ENCODE measurements at regions not wholly inside any gene's neighbourhood (a gene's known extent, or its start where the extent isn't known, plus 50 kb on each side); places are given as distances from the start of the nearest gene placed in this dataset.

DNA sequence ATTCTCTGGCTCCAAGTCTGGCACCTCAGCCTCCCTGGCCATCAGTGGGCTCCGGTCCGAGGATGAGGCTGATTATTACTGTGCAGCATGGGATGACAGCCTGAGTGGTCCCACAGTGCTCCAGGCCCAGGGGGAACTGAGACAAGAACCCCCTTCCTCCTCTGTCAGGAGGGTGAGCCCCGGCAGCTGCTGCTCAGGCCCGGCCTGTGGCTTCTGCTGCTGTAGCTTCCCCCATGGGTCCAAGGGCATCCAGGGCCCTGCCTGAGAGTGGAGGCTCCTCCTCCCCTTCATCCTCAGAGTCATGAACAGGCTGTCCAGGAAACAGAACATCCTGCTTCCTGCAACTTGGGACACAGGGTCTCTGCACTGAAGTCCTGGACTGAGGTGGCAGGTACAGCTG lies 113.6 kb downstream of the VPREB1 start:
- Histone ChIP-seq H2AFZ (ENCODE audit: low read length) (no peak overlapping the region), H3K79me2 (ENCODE audit: control insufficient read depth in 1 of 2, insufficient read depth in 2 of 2, low read length in 2 of 2) (no peaks in the 10 kb centered on the region), H4K20me1 (replicated peaks in 1 of 2; ENCODE audit: control insufficient read depth in 1 of 2, insufficient read depth in 2 of 2, low read length in 2 of 2) (peaks cover 0 to 1% of the 10 kb centered on the region in 2 experiments), H3K4me2 (ENCODE audit: insufficient read depth in 1 of 2, low read depth in 2 of 2, low read length in 2 of 2) (no peak overlapping the region), H3K23me2 (ENCODE audit: low read depth, low read length) (no peaks in the 10 kb centered on the region), H2BK20ac (ENCODE audit: low read length) (no peak overlapping the region), H2BK15ac (ENCODE audit: low read length) (no peak overlapping the region), H3K56ac (replicated peaks; ENCODE audit: insufficient read length, low read depth, low read length) (no peak overlapping the region), H4K91ac (replicated peaks; ENCODE audit: insufficient read length, low read length) (no peak overlapping the region), H3K36me3 (ENCODE audit: control insufficient read depth in 2 of 4, insufficient read depth in 4 of 4, low read length in 3 of 4) (no peaks in the 10 kb centered on the region), H4K5ac (ENCODE audit: insufficient read length, low read depth, low read length) (no peak overlapping the region), H3K4me1 (replicated peaks in 1 of 4; ENCODE audit: control insufficient read depth in 3 of 4, insufficient read depth in 4 of 4, low read length in 3 of 4) (peaks cover 0 to 3% (median 0%) of the 10 kb centered on the region in 4 experiments; a peak in 2 of 7 replicates), H4K8ac (ENCODE audit: extremely low read depth, insufficient read depth, low read length) (no peak overlapping the region), H2BK5ac (ENCODE audit: low read depth, low read length) (no peak overlapping the region), H3K9me3 (ENCODE audit: insufficient read depth in 2 of 2, low read depth in 1 of 2, low read length in 1 of 2) (no peaks in the 10 kb centered on the region), H3K4ac (replicated peaks; ENCODE audit: insufficient read length, low read depth, low read length) (no peak overlapping the region), H3K14ac (ENCODE audit: insufficient read length) (no peak overlapping the region), H3K18ac (ENCODE audit: extremely low read depth, low read length) (no peak overlapping the region), H3K27ac (ENCODE audit: low read depth, low read length) (no peak overlapping the region), H2AK5ac (ENCODE audit: low read depth, low read length) (no peak overlapping the region), H3K23ac (ENCODE audit: insufficient read length) (no peak overlapping the region), H2BK120ac (replicated peaks; ENCODE audit: low read depth, low read length) (no peak overlapping the region), H3K27me3 (replicated peaks in 1 of 4; ENCODE audit: control insufficient read depth in 3 of 4, extremely low read depth in 1 of 4, insufficient read depth in 3 of 4, low read length in 3 of 4) (peaks cover 64 to 98% (median 88%) of the 10 kb centered on the region in 4 experiments), H3K79me1 (ENCODE audit: low read depth, low read length) (no peaks in the 10 kb centered on the region), H3K4me3 (ENCODE audit: extremely low read depth in 1 of 4, insufficient read depth in 2 of 4, low read depth in 3 of 4, low read length in 4 of 4) (no peak overlapping the region), H3K9ac (replicated peaks in 1 of 4; ENCODE audit: extremely low read depth in 1 of 4, low read depth in 3 of 4, low read length in 3 of 4) (no peak overlapping the region), H2BK12ac (ENCODE audit: low read depth, low read length) (no peak overlapping the region)
- DNase-seq (ENCODE audit: low read depth in 1 of 2, low spot score in 2 of 2) (no peak), FAIRE-seq (no peak)
- POLR2A ChIA-PET (ENCODE audit: partially characterized antibody) = no interaction called here
- 87% methylated on average over 4 of the region's 4 CpGs; no CpG with 5 or more reads in 1 of the 2 experiments for WGBS, 2 experiments (ENCODE audit: extremely low coverage in 1 of 2, insufficient coverage in 1 of 2, insufficient read length in 1 of 2, insufficient replicate concordance in 2 of 2, low coverage in 1 of 2, low lambda C conversion rate in 2 of 2, missing lambda C conversion rate in 1 of 2)
- CTCF ChIA-PET (ENCODE audit: partially characterized antibody) = interaction anchor here (0.7 to 3.2 kb wide), 7 partner anchors 10 to 99 kb away, joined by 3 to 19 read pairs (median 10); no protein-coding TSS in a partner anchor
- no peak for TF ChIP-seq EP300 (IDR thresholded peaks at IDR 0.05; ENCODE audit: borderline replicate concordance in 1 of 2, low read depth in 2 of 2, low read length in 2 of 2)
- no peak for TF ChIP-seq EZH2 (IDR thresholded peaks at IDR 0.05; ENCODE audit: low read depth, low read length, severe bottlenecking)
- TF ChIP-seq SIN3A (conservative IDR thresholded peaks at IDR 0.05 in 1 of 2, IDR thresholded peaks at IDR 0.05 in 1 of 2; ENCODE audit: low read depth in 1 of 2, low read length in 2 of 2) = no peak
- TF ChIP-seq, protein P1, sequence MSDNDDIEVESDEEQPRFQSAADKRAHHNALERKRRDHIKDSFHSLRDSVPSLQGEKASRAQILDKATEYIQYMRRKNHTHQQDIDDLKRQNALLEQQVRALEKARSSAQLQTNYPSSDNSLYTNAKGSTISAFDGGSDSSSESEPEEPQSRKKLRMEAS (IDR thresholded peaks at IDR 0.05) = no peak
- TF ChIP-seq POLR2A (IDR thresholded peaks at IDR 0.05; ENCODE audit: control extremely low read depth in 1 of 2, low read depth in 2 of 2, low read length in 2 of 2) = no peak
- TF ChIP-seq GTF2F1 (IDR thresholded peaks at IDR 0.05; ENCODE audit: borderline replicate concordance, low read depth, low read length) = no peak
- TF ChIP-seq SP1 (IDR thresholded peaks at IDR 0.05; ENCODE audit: low read depth, low read length) = no peak
- TF ChIP-seq BCL11A (IDR thresholded peaks at IDR 0.05; ENCODE audit: low read depth in 2 of 2, low read length in 2 of 2) = no peak
- TF ChIP-seq JUN (IDR thresholded peaks at IDR 0.05; ENCODE audit: low read depth, low read length) = no peak
- TF ChIP-seq CEBPB (IDR thresholded peaks at IDR 0.05; ENCODE audit: low read depth, low read length) = no peak
- TF ChIP-seq TAF1 (IDR thresholded peaks at IDR 0.05; ENCODE audit: low read depth, low read length) = no peak
- no peak for TF ChIP-seq GABPA (IDR thresholded peaks at IDR 0.05; ENCODE audit: borderline replicate concordance, insufficient read depth, low read length)
- no peak for TF ChIP-seq CHD1 (IDR thresholded peaks at IDR 0.05; ENCODE audit: low read depth, low read length)
- no peak for TF ChIP-seq BACH1 (IDR thresholded peaks at IDR 0.05; ENCODE audit: low read length)
- TF ChIP-seq ASH2L (IDR thresholded peaks at IDR 0.05; ENCODE audit: low read length) = no peak

All from H1 (cell line).